Neural cell (in vitro differentiated cells): ENCODE measurements at regions not wholly inside any gene's neighbourhood (a gene's known extent, or its start where the extent isn't known, plus 50 kb on each side); places are given as distances from the start of the nearest gene placed in this dataset.

Experiments used
- H2AFZ ChIP-seq: fragments of 200-600, 300-800 bp; sonication (generic), shearing (Covaris generic); 2 replicates; pipeline ENCODE4 v1.6.0; 2014; ENCODE audit warnings: low read depth, mild to moderate bottlenecking, antibody characterized with exemption, low read length, moderate library complexity
- H3F3A ChIP-seq: fragments of 200-600 bp; shearing (Covaris generic); 2 replicates; pipeline ENCODE4 v1.6.1; 2016; ENCODE audit warnings: mild to moderate bottlenecking, moderate library complexity, mixed read lengths, antibody characterized with exemption, low read length; ENCODE audit not compliant: insufficient read depth, poor library complexity, severe bottlenecking
- H3K27ac ChIP-seq: fragments of 200-600, 300-800 bp; sonication (generic), shearing (Covaris generic); 2 replicates; pipeline ENCODE4 v1.5.1; 2014; ENCODE audit warnings: mild to moderate bottlenecking, low read length, moderate library complexity
- H3K27me3 ChIP-seq: fragments of 300-800, 200-600 bp; sonication (generic), shearing (Covaris generic); 2 replicates; pipeline ENCODE4 v1.6.0; 2014; ENCODE audit warnings: mild to moderate bottlenecking, low read depth, low read length, moderate library complexity; ENCODE audit not compliant: insufficient read depth
- H3K36me3 ChIP-seq: fragments of 300-800, 200-600 bp; sonication (generic), shearing (Covaris generic); 2 replicates; pipeline ENCODE4 v1.5.1; 2014; ENCODE audit warnings: mild to moderate bottlenecking, antibody characterized with exemption, low read length, moderate library complexity; ENCODE audit not compliant: insufficient read depth
- H3K4me2 ChIP-seq: fragments of 300-800, 200-600 bp; sonication (generic), shearing (Covaris generic); 2 replicates; pipeline ENCODE4 v1.6.0; 2014; ENCODE audit warnings: mild to moderate bottlenecking, low read length
- H3K4me3 ChIP-seq: fragments of 300-800, 200-600 bp; sonication (generic), shearing (Covaris generic); 2 replicates; pipeline ENCODE4 v1.5.1; 2014; ENCODE audit warnings: mild to moderate bottlenecking, low read length, moderate library complexity
- H3K79me2 ChIP-seq: fragments of 200-600 bp; shearing (Covaris generic); replicated peaks from 2 replicates; pipeline ENCODE4 v1.6.0; 2014; ENCODE audit warnings: mild to moderate bottlenecking, low read length, moderate library complexity; ENCODE audit not compliant: insufficient read depth
- H3K9ac ChIP-seq: fragments of 300-800, 200-600 bp; sonication (generic), shearing (Covaris generic); 2 replicates; pipeline ENCODE4 v1.6.1; 2016; ENCODE audit warnings: mild to moderate bottlenecking, low read length, mixed read lengths
- H3K9me2 ChIP-seq: fragments of 200-600 bp; shearing (Covaris generic); 2 replicates; pipeline ENCODE4 v1.6.1; 2016; ENCODE audit warnings: mild to moderate bottlenecking, low read length, mixed read lengths; ENCODE audit not compliant: insufficient read depth
- H3K9me3 ChIP-seq: fragments of 200-600, 300-800 bp; sonication (generic), shearing (Covaris generic); 2 replicates; pipeline ENCODE4 v1.6.1; 2016; ENCODE audit warnings: mild to moderate bottlenecking, mixed run types, low read length, moderate library complexity, mixed read lengths
- H4K20me1 ChIP-seq: fragments of 200-600 bp; shearing (Covaris generic); 2 replicates; pipeline ENCODE4 v1.6.1; 2016; ENCODE audit warnings: mild to moderate bottlenecking, mixed run types; ENCODE audit not compliant: insufficient read depth
- EP300 ChIP-seq: fragments of 450-650 bp; conservative IDR thresholded peaks from 2 replicates; pipeline ENCODE4 v1.6.1; 2014; ENCODE audit warnings: antibody characterized with exemption, mild to moderate bottlenecking, moderate library complexity; ENCODE audit not compliant: poor library complexity, severe bottlenecking
- EZH2 ChIP-seq: fragments of 200-600, 300-800 bp; shearing (Covaris generic), sonication (generic); IDR thresholded peaks from 2 replicates; pipeline ENCODE4 v1.6.1; 2014; ENCODE audit warnings: antibody characterized with exemption, low read length, borderline replicate concordance, mild to moderate bottlenecking; ENCODE audit not compliant: insufficient read depth, poor library complexity, severe bottlenecking
- MXI1 ChIP-seq: fragments of 450-650 bp; conservative IDR thresholded peaks from 2 replicates; pipeline ENCODE4 v1.6.1; 2014; ENCODE audit warnings: antibody characterized with exemption, mild to moderate bottlenecking; ENCODE audit not compliant: poor library complexity, severe bottlenecking
- POLR2AphosphoS5 ChIP-seq: IDR thresholded peaks from 2 replicates; pipeline ENCODE4 v1.6.1; 2012
- RAD21 ChIP-seq: fragments of 450-650 bp; conservative IDR thresholded peaks from 2 replicates; pipeline ENCODE4 v1.6.1; 2014; ENCODE audit warnings: antibody characterized with exemption, mild to moderate bottlenecking, moderate library complexity
- SMC3 ChIP-seq: fragments of 450-650 bp; conservative IDR thresholded peaks from 2 replicates; pipeline ENCODE4 v1.6.1; 2014; ENCODE audit warnings: antibody characterized with exemption, mild to moderate bottlenecking, moderate library complexity; ENCODE audit not compliant: poor library complexity
- TAF1 ChIP-seq: IDR thresholded peaks from 2 replicates; pipeline ENCODE4 v1.6.1; 2012; ENCODE audit warnings: low read depth
- TF ChIP-seq, protein P1 (sequence below): IDR thresholded peaks from 2 replicates; pipeline ENCODE4 v1.6.1; 2012; ENCODE audit warnings: borderline replicate concordance
- TF ChIP-seq, protein P2 (sequence below): fragments of 450-650 bp; IDR thresholded peaks from 2 replicates; pipeline ENCODE4 v1.5.1; 2014; ENCODE audit warnings: antibody characterized with exemption, mild to moderate bottlenecking, moderate library complexity; ENCODE audit not compliant: poor library complexity, severe bottlenecking

DNA sequence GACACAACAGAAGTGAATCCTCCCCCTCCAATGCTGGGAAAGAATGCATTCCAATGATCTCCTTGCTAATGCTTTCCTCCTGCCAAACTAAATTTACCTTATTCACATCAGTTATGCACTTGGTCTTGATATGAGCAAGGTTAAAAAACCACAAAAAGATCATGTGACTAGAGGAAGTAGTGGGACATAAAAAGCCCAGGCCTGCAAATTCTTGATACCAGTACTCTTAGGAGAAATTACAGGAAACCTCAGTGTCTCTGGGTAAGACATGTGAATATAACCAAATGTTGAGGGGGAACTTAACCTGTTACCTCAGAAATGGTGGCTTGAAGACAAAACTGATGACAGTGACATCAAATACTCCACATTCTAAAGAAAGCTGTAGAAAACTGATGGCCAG is 427.1 kb downstream of the RPS29 start:
- no peak for TF ChIP-seq TAF1
- TF ChIP-seq EZH2: no peak
- TF ChIP-seq MXI1: no peak
- no peak for TF ChIP-seq SMC3
- TF ChIP-seq, protein P1, sequence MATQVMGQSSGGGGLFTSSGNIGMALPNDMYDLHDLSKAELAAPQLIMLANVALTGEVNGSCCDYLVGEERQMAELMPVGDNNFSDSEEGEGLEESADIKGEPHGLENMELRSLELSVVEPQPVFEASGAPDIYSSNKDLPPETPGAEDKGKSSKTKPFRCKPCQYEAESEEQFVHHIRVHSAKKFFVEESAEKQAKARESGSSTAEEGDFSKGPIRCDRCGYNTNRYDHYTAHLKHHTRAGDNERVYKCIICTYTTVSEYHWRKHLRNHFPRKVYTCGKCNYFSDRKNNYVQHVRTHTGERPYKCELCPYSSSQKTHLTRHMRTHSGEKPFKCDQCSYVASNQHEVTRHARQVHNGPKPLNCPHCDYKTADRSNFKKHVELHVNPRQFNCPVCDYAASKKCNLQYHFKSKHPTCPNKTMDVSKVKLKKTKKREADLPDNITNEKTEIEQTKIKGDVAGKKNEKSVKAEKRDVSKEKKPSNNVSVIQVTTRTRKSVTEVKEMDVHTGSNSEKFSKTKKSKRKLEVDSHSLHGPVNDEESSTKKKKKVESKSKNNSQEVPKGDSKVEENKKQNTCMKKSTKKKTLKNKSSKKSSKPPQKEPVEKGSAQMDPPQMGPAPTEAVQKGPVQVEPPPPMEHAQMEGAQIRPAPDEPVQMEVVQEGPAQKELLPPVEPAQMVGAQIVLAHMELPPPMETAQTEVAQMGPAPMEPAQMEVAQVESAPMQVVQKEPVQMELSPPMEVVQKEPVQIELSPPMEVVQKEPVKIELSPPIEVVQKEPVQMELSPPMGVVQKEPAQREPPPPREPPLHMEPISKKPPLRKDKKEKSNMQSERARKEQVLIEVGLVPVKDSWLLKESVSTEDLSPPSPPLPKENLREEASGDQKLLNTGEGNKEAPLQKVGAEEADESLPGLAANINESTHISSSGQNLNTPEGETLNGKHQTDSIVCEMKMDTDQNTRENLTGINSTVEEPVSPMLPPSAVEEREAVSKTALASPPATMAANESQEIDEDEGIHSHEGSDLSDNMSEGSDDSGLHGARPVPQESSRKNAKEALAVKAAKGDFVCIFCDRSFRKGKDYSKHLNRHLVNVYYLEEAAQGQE: no peak
- TF ChIP-seq POLR2AphosphoS5: no peak
- no peak for TF ChIP-seq EP300
- TF ChIP-seq, protein P2, sequence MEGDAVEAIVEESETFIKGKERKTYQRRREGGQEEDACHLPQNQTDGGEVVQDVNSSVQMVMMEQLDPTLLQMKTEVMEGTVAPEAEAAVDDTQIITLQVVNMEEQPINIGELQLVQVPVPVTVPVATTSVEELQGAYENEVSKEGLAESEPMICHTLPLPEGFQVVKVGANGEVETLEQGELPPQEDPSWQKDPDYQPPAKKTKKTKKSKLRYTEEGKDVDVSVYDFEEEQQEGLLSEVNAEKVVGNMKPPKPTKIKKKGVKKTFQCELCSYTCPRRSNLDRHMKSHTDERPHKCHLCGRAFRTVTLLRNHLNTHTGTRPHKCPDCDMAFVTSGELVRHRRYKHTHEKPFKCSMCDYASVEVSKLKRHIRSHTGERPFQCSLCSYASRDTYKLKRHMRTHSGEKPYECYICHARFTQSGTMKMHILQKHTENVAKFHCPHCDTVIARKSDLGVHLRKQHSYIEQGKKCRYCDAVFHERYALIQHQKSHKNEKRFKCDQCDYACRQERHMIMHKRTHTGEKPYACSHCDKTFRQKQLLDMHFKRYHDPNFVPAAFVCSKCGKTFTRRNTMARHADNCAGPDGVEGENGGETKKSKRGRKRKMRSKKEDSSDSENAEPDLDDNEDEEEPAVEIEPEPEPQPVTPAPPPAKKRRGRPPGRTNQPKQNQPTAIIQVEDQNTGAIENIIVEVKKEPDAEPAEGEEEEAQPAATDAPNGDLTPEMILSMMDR: no peak
- TF ChIP-seq RAD21: no peak
- no peaks in the 10 kb centered on the region for H4K20me1 ChIP-seq
- no peaks in the 10 kb centered on the region for H3K79me2 ChIP-seq
- H3K36me3 ChIP-seq: no peaks in the 10 kb centered on the region
- H3K9me3 ChIP-seq: no peaks in the 10 kb centered on the region
- no peak overlapping the region for H3K27ac ChIP-seq
- H3K9ac ChIP-seq: no peak overlapping the region
- no peak overlapping the region for H3K4me2 ChIP-seq
- H3F3A ChIP-seq: no peaks in the 10 kb centered on the region
- H3K27me3 ChIP-seq: no peaks in the 10 kb centered on the region
- no peak overlapping the region for H2AFZ ChIP-seq
- H3K9me2 ChIP-seq: no peaks in the 10 kb centered on the region
- no peak overlapping the region for H3K4me3 ChIP-seq

DNA sequence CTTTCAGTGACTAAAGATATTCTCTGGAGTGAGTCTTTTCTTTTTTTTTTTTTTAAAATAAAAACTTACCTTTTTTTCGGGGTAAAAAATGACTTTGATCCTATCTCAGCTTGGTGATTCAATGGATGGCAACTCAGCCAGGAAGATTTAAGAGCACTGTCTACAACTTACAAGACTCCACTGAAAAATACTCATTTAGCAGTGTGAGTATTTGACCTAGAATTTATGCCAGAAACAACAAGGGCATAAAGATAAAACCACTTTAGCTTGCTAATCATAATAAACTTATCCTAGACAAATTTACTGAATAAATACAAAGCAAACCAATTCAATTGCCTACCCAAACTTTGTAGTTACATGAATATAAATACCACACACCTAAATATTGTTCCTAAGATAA is 446.6 kb downstream of the RPS29 start:
- H3K27ac ChIP-seq: no peak overlapping the region
- H4K20me1 ChIP-seq: no peaks in the 10 kb centered on the region
- H3K9me2 ChIP-seq: no peaks in the 10 kb centered on the region
- H3K27me3 ChIP-seq: no peaks in the 10 kb centered on the region
- no peaks in the 10 kb centered on the region for H3K9me3 ChIP-seq
- H2AFZ ChIP-seq: no peak overlapping the region
- TF ChIP-seq SMC3 (no peak), EZH2 (no peak), POLR2AphosphoS5 (no peak), MXI1 (no peak), EP300 (no peak), TAF1 (no peak), RAD21 (no peak)
- TF ChIP-seq, protein P1: no peak
- TF ChIP-seq, protein P2: no peak
- no peak overlapping the region for H3K9ac ChIP-seq
- H3K36me3 ChIP-seq: no peaks in the 10 kb centered on the region
- no peak overlapping the region for H3K4me2 ChIP-seq
- no peaks in the 10 kb centered on the region for H3F3A ChIP-seq
- H3K4me3 ChIP-seq: no peak overlapping the region
- H3K79me2 ChIP-seq: no peaks in the 10 kb centered on the region
